Neural crest cell (in vitro differentiated cells): ENCODE measurements at regions not wholly inside any gene's neighbourhood (a gene's known extent, or its start where the extent isn't known, plus 50 kb on each side); places are given as distances from the start of the nearest gene placed in this dataset.

Source experiments
- DNase-seq: peaks from one replicate; pipeline ENCODE4 v3.0.0; 2021; ENCODE audit warnings: low read depth, mixed read lengths, low spot score
- H3K27ac Mint-ChIP-seq: one replicate; pipeline ENCODE4 v1.8.0; 2021; ENCODE audit warnings: mild to moderate bottlenecking, mixed read lengths; ENCODE audit not compliant: unreplicated experiment
- H3K27me3 Mint-ChIP-seq: 2 replicates; pipeline ENCODE4 v1.8.0; 2021; ENCODE audit warnings: low read depth, mild to moderate bottlenecking, mixed read lengths
- H3K36me3 Mint-ChIP-seq: 2 replicates; pipeline ENCODE4 v1.8.0; 2021; ENCODE audit warnings: low read depth, mild to moderate bottlenecking, mixed read lengths
- H3K4me1 Mint-ChIP-seq: 2 replicates; pipeline ENCODE4 v1.8.0; 2021; ENCODE audit warnings: mixed read lengths
- H3K4me3 Mint-ChIP-seq: one replicate; pipeline ENCODE4 v1.8.0; 2021; ENCODE audit warnings: mild to moderate bottlenecking, mixed read lengths
- H3K9me3 Mint-ChIP-seq: 2 replicates; pipeline ENCODE4 v1.8.0; 2021; ENCODE audit warnings: mixed read lengths
- TF ChIP-seq, protein P1 (sequence below): fragments of 200-600 bp; sonication (generic); conservative IDR thresholded peaks from 2 replicates; pipeline ENCODE4 v1.5.0; 2021; ENCODE audit warnings: antibody characterized with exemption, mild to moderate bottlenecking

- no peak for DNase-seq
- no peaks in the 10 kb centered on the region for H3K36me3 Mint-ChIP-seq
- no peaks in the 10 kb centered on the region for H3K4me1 Mint-ChIP-seq
- TF ChIP-seq, protein P1, sequence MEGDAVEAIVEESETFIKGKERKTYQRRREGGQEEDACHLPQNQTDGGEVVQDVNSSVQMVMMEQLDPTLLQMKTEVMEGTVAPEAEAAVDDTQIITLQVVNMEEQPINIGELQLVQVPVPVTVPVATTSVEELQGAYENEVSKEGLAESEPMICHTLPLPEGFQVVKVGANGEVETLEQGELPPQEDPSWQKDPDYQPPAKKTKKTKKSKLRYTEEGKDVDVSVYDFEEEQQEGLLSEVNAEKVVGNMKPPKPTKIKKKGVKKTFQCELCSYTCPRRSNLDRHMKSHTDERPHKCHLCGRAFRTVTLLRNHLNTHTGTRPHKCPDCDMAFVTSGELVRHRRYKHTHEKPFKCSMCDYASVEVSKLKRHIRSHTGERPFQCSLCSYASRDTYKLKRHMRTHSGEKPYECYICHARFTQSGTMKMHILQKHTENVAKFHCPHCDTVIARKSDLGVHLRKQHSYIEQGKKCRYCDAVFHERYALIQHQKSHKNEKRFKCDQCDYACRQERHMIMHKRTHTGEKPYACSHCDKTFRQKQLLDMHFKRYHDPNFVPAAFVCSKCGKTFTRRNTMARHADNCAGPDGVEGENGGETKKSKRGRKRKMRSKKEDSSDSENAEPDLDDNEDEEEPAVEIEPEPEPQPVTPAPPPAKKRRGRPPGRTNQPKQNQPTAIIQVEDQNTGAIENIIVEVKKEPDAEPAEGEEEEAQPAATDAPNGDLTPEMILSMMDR = no peak
- no peaks in the 10 kb centered on the region for H3K27me3 Mint-ChIP-seq
- peaks cover 7% of the 10 kb centered on the region for H3K9me3 Mint-ChIP-seq
- no peak overlapping the region for H3K27ac Mint-ChIP-seq
- H3K4me3 Mint-ChIP-seq = no peak overlapping the region
Measured at GRCh38 chr6:106849676-106850332, 124.7 kb downstream of the CD24 start.

GRCh38 chr6:106849120-106849519 lies 125.4 kb downstream of the CD24 start:
- Mint-ChIP-seq H3K36me3 (no peaks in the 10 kb centered on the region), H3K4me1 (no peaks in the 10 kb centered on the region), H3K9me3 (peaks cover 7% of the 10 kb centered on the region), H3K4me3 (no peak overlapping the region), H3K27me3 (no peaks in the 10 kb centered on the region), H3K27ac (no peak overlapping the region)
- TF ChIP-seq, protein P1 = no peak
- DNase-seq = no peak

- Mint-ChIP-seq H3K27me3 (no peaks in the 10 kb centered on the region), H3K36me3 (no peaks in the 10 kb centered on the region), H3K27ac (no peak overlapping the region), H3K9me3 (peaks cover 2% of the 10 kb centered on the region), H3K4me3 (no peak overlapping the region), H3K4me1 (no peaks in the 10 kb centered on the region)
- TF ChIP-seq, protein P1 = no peak
- DNase-seq = no peak
Measured at GRCh38 chr6:106847116-106847515, 127.4 kb downstream of the CD24 start.

GRCh38 chr6:106844930-106845329 lies 129.6 kb downstream of the CD24 start:
- no peak overlapping the region for H3K27ac Mint-ChIP-seq
- no peak overlapping the region for H3K4me3 Mint-ChIP-seq
- no peaks in the 10 kb centered on the region for H3K27me3 Mint-ChIP-seq
- TF ChIP-seq, protein P1 = no peak
- no peaks in the 10 kb centered on the region for H3K4me1 Mint-ChIP-seq
- no peaks in the 10 kb centered on the region for H3K36me3 Mint-ChIP-seq
- DNase-seq = no peak
- no peaks in the 10 kb centered on the region for H3K9me3 Mint-ChIP-seq

- H3K4me1 Mint-ChIP-seq = no peaks in the 10 kb centered on the region
- no peaks in the 10 kb centered on the region for H3K27me3 Mint-ChIP-seq
- no peak overlapping the region for H3K27ac Mint-ChIP-seq
- TF ChIP-seq, protein P1 = no peak
- no peaks in the 10 kb centered on the region for H3K36me3 Mint-ChIP-seq
- no peak overlapping the region for H3K4me3 Mint-ChIP-seq
- H3K9me3 Mint-ChIP-seq = peaks cover 2% of the 10 kb centered on the region
- no peak for DNase-seq
Measured at GRCh38 chr6:106832766-106833510, 141.6 kb downstream of the CD24 start.
